SK-N-MC (cell line): ENCODE measurements at regions not wholly inside any gene's neighbourhood (a gene's known extent, or its start where the extent isn't known, plus 50 kb on each side); places are given as distances from the start of the nearest gene placed in this dataset.

ENCODE experiments used
- DNase-seq: peaks from one replicate; pipeline ENCODE4 v3.0.0-alpha.2; 2011; ENCODE audit warnings: low read depth, low spot score
- H3K27ac ChIP-seq: fragments of 200-600 bp; sonication (generic); 2 replicates; pipeline ENCODE4 v1.5.1; 2016; ENCODE audit warnings: mixed run types
- H3K36me3 ChIP-seq: fragments of 200-600 bp; sonication (generic); 2 replicates; pipeline ENCODE4 v1.6.1; 2017; ENCODE audit warnings: antibody characterized with exemption, low read length, mixed read lengths; ENCODE audit not compliant: insufficient read depth
- H3K4me3 ChIP-seq: fragments of 200-600 bp; sonication (generic); 2 replicates; pipeline ENCODE4 v1.5.1; 2016
- H3K9ac ChIP-seq: fragments of 200-600 bp; sonication (generic); 2 replicates; pipeline ENCODE4 v1.8.0; 2017; ENCODE audit warnings: mixed run types, mixed read lengths; ENCODE audit not compliant: insufficient read length
- H3K9me3 ChIP-seq: fragments of 200-600 bp; sonication (generic); 2 replicates; pipeline ENCODE4 v1.6.1; 2017; ENCODE audit warnings: low read depth, mild to moderate bottlenecking, antibody characterized with exemption, low read length, moderate library complexity, mixed read lengths
- EZH2 ChIP-seq: fragments of 200-600 bp; sonication (generic); IDR thresholded peaks from one replicate; pipeline ENCODE4 v1.6.1; 2017; ENCODE audit warnings: antibody characterized with exemption
- FOXP2 ChIP-seq: optimal IDR thresholded peaks from 2 replicates; pipeline ENCODE3; 2011; ENCODE audit warnings: mild to moderate bottlenecking, moderate library complexity; ENCODE audit not compliant: insufficient read depth; ENCODE audit errors: extremely low read length, control extremely low read depth
- POLR2AphosphoS5 ChIP-seq: IDR thresholded peaks from 2 replicates; pipeline ENCODE4 v1.6.1; 2012; ENCODE audit warnings: mild to moderate bottlenecking, low read depth, low read length, borderline replicate concordance

- no peak overlapping the region for H3K4me3 ChIP-seq
- TF ChIP-seq EZH2 (no peak), POLR2AphosphoS5 (no peak), FOXP2 (no peak)
- no peak for DNase-seq
- no peak overlapping the region for H3K27ac ChIP-seq
- no peak overlapping the region for H3K9ac ChIP-seq
- no peaks in the 10 kb centered on the region for H3K36me3 ChIP-seq
- no peaks in the 10 kb centered on the region for H3K9me3 ChIP-seq
Observed at GRCh38 chr4:121277194-121278105, 103.4 kb downstream of the QRFPR start.

- H3K9ac ChIP-seq, result no peak overlapping the region
- no peak overlapping the region for H3K27ac ChIP-seq
- no peak for DNase-seq
- H3K36me3 ChIP-seq, result no peaks in the 10 kb centered on the region
- no peaks in the 10 kb centered on the region for H3K9me3 ChIP-seq
- TF ChIP-seq EZH2 (no peak), POLR2AphosphoS5 (no peak), FOXP2 (no peak)
- H3K4me3 ChIP-seq, result no peak overlapping the region
Observed at GRCh38 chr4:121273191-121273590, 107.6 kb downstream of the QRFPR start.

- Histone ChIP-seq H3K9ac (no peak overlapping the region), H3K9me3 (no peaks in the 10 kb centered on the region), H3K27ac (no peak overlapping the region), H3K4me3 (no peak overlapping the region), H3K36me3 (no peaks in the 10 kb centered on the region)
- peak; percentile 14 for DNase-seq
- no peak for TF ChIP-seq FOXP2
- no peak for TF ChIP-seq POLR2AphosphoS5
- TF ChIP-seq EZH2, result no peak
Observed at GRCh38 chr4:121272526-121272925, 108.3 kb downstream of the QRFPR start.

GRCh38 chr4:121270389-121270788, 106.3 kb upstream of the TNIP3 start:
- TF ChIP-seq EZH2, result no peak
- no peak overlapping the region for H3K9ac ChIP-seq
- no peaks in the 10 kb centered on the region for H3K9me3 ChIP-seq
- DNase-seq, result no peak
- H3K4me3 ChIP-seq, result no peak overlapping the region
- no peaks in the 10 kb centered on the region for H3K36me3 ChIP-seq
- no peak overlapping the region for H3K27ac ChIP-seq

- no peak overlapping the region for H3K4me3 ChIP-seq
- no peak overlapping the region for H3K27ac ChIP-seq
- H3K9ac ChIP-seq, result no peak overlapping the region
- no peaks in the 10 kb centered on the region for H3K9me3 ChIP-seq
- H3K36me3 ChIP-seq, result no peaks in the 10 kb centered on the region
- TF ChIP-seq EZH2 (no peak), POLR2AphosphoS5 (no peak), FOXP2 (no peak)
- DNase-seq, result no peak
Observed at GRCh38 chr4:121269001-121269400, 104.9 kb upstream of the TNIP3 start.

GRCh38 chr4:121266982-121267381, 102.9 kb upstream of the TNIP3 start:
- Histone ChIP-seq H3K9ac (no peak overlapping the region), H3K36me3 (no peaks in the 10 kb centered on the region), H3K9me3 (no peaks in the 10 kb centered on the region), H3K27ac (no peak overlapping the region), H3K4me3 (no peak overlapping the region)
- no peak for DNase-seq
- no peak for TF ChIP-seq FOXP2
- TF ChIP-seq POLR2AphosphoS5, result no peak
- TF ChIP-seq EZH2, result no peak

- H3K4me3 ChIP-seq, result no peak overlapping the region
- H3K9me3 ChIP-seq, result no peaks in the 10 kb centered on the region; the same call in 1 of the 2 replicates
- no peak for DNase-seq
- H3K9ac ChIP-seq, result no peak overlapping the region
- no peak for TF ChIP-seq FOXP2
- TF ChIP-seq EZH2, result no peak
- no peak for TF ChIP-seq POLR2AphosphoS5
- peak overlapping the region; percentile 56; the same call in 1 of the 2 replicates for H3K27ac ChIP-seq
- H3K36me3 ChIP-seq, result no peaks in the 10 kb centered on the region
Observed at GRCh38 chr4:121256887-121257466, 92.9 kb upstream of the TNIP3 start.

GRCh38 chr4:121255986-121256750, 92.0 kb upstream of the TNIP3 start:
- no peaks in the 10 kb centered on the region; the same call in 1 of the 2 replicates for H3K9me3 ChIP-seq
- H3K4me3 ChIP-seq, result no peak overlapping the region
- no peak overlapping the region for H3K9ac ChIP-seq
- peak; percentile 34 for DNase-seq
- no peak for TF ChIP-seq EZH2
- no peak for TF ChIP-seq POLR2AphosphoS5
- peak overlapping the region; percentile 56; the same call in 1 of the 2 replicates for H3K27ac ChIP-seq
- no peaks in the 10 kb centered on the region for H3K36me3 ChIP-seq
